H1 (cell line): ENCODE measurements at regions not wholly inside any gene's neighbourhood (a gene's known extent, or its start where the extent isn't known, plus 50 kb on each side); places are given as distances from the start of the nearest gene placed in this dataset.

Source experiments
- SP1 ChIP-seq: IDR thresholded peaks from 2 replicates; pipeline ENCODE4 v1.6.1; 2011; ENCODE audit warnings: low read depth, low read length
- TF ChIP-seq, protein P1 (sequence below): IDR thresholded peaks from 2 replicates; pipeline ENCODE4 v1.6.1; 2011; ENCODE audit warnings: low read depth, mild to moderate bottlenecking, low read length; ENCODE audit not compliant: insufficient read depth

DNA sequence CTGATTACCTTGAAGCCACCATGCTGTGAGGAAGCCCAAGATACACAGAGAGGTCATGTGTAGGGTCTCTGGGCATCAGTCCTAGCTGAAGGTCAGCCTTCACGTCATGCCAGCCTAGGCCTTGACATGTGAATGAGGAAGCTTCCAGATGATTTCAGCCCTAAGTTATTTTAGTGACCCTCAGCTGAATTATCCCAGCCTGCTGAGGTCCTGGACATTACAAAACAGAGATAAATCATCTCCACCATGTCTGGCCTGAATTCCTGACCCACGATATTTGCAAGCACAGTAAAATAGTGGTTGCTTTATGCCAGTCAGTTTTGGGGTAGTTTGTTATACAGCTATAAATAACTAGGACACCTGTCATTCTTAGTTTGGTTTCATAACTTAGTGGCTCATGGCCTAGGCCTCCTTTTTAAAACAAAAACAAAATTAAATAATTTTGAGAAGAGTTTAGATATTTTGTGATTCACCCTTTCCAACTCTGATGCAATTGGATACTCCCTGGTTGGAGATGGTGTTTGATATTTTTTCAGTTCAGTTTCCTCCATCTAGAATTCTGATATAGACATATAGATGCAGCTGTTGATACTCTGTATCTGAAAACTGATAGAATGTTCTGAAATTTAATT lies 571.3 kb upstream of the CLINT1 start (continued):
- TF ChIP-seq SP1: no peak
- TF ChIP-seq, protein P1, sequence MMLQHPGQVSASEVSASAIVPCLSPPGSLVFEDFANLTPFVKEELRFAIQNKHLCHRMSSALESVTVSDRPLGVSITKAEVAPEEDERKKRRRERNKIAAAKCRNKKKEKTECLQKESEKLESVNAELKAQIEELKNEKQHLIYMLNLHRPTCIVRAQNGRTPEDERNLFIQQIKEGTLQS: no peak
